Calu3 (cell line): ENCODE measurements at regions not wholly inside any gene's neighbourhood (a gene's known extent, or its start where the extent isn't known, plus 50 kb on each side); places are given as distances from the start of the nearest gene placed in this dataset.
"Not testable (repeated sequence)": the region's sequence is repeated elsewhere in the genome, so short reads cannot be mapped to it uniquely, and the experiment has no call there.

ENCODE experiments used
- BruUV-seq: library from RNA; stranded (reverse); fragments of 400-500 nt; replicated peaks from 2 replicates; lab custom pipeline; 2021; lab: Mats Ljungman, UMichigan
- CTCF ChIA-PET: fragments of 300-600 bp; sonication (Branson Sonifier 250); formaldehyde crosslinking; loops from one replicate; lab custom pipeline; 2022; ENCODE audit warnings: antibody characterized with exemption; lab: Charles Lee
- DNase-seq: peaks from one replicate; pipeline ENCODE4 v3.0.0; 2022
- H3K27ac Mint-ChIP-seq: one replicate; pipeline ENCODE4 v1.8.0; 2022; ENCODE audit warnings: mixed read lengths; ENCODE audit not compliant: unreplicated experiment
- H3K27me3 Mint-ChIP-seq: one replicate; pipeline ENCODE4 v1.8.0; 2022; ENCODE audit warnings: mixed read lengths; ENCODE audit not compliant: unreplicated experiment
- H3K36me3 Mint-ChIP-seq: one replicate; pipeline ENCODE4 v1.8.0; 2022; ENCODE audit warnings: mild to moderate bottlenecking, moderate library complexity, mixed read lengths; ENCODE audit not compliant: insufficient read depth, unreplicated experiment
- H3K4me1 Mint-ChIP-seq: one replicate; pipeline ENCODE4 v1.8.0; 2022; ENCODE audit warnings: mild to moderate bottlenecking, low read depth, mixed read lengths; ENCODE audit not compliant: unreplicated experiment
- H3K4me3 Mint-ChIP-seq: one replicate; pipeline ENCODE4 v1.8.0; 2022; ENCODE audit warnings: mild to moderate bottlenecking, low read depth, moderate library complexity, mixed read lengths; ENCODE audit not compliant: unreplicated experiment
- H3K9me3 Mint-ChIP-seq: one replicate; pipeline ENCODE4 v1.8.0; 2022; ENCODE audit warnings: low read depth, mixed read lengths; ENCODE audit not compliant: unreplicated experiment
- intact Hi-C: fragments of 100-400 bp; cut with micrococcal nuclease; formaldehyde crosslinking; loops from one replicate; pipeline ENCODE4 v1.10.0; 2022; ENCODE audit not compliant: unreplicated experiment
- TF ChIP-seq, protein P1 (sequence below): fragments of 200-600 bp; IDR thresholded peaks from one replicate; pipeline ENCODE4 v1.8.0; 2022; ENCODE audit warnings: antibody characterized with exemption; ENCODE audit not compliant: unreplicated experiment

DNA sequence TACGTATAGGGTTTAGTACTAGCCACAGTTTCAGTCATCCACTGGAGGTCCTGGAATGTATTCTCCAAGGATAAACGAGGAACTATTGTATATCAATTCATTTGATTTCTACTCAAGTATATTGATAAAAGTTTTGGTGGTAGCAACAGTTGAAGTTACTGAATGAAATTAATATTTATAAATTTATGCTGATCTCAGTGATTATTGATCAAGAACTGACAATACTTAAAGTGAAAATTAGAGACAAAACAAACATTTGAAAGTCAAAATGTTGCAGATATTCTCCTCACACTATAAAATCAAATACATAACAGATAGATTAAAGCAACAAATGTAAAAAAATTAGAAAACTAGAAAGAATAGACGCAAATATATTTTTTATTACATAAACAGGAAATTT is 150.9 kb upstream of the SLC35G4 start:
- DNase-seq = no peak
- H3K4me3 Mint-ChIP-seq = no peak overlapping the region
- intact Hi-C loops = no loop called here
- no TSS peak for BruUV-seq
- peaks cover 32% of the 10 kb centered on the region for H3K27me3 Mint-ChIP-seq
- H3K4me1 Mint-ChIP-seq = no peaks in the 10 kb centered on the region
- H3K36me3 Mint-ChIP-seq = no peaks in the 10 kb centered on the region
- H3K27ac Mint-ChIP-seq = no peak overlapping the region
- H3K9me3 Mint-ChIP-seq = no peaks in the 10 kb centered on the region
- TF ChIP-seq, protein P1, sequence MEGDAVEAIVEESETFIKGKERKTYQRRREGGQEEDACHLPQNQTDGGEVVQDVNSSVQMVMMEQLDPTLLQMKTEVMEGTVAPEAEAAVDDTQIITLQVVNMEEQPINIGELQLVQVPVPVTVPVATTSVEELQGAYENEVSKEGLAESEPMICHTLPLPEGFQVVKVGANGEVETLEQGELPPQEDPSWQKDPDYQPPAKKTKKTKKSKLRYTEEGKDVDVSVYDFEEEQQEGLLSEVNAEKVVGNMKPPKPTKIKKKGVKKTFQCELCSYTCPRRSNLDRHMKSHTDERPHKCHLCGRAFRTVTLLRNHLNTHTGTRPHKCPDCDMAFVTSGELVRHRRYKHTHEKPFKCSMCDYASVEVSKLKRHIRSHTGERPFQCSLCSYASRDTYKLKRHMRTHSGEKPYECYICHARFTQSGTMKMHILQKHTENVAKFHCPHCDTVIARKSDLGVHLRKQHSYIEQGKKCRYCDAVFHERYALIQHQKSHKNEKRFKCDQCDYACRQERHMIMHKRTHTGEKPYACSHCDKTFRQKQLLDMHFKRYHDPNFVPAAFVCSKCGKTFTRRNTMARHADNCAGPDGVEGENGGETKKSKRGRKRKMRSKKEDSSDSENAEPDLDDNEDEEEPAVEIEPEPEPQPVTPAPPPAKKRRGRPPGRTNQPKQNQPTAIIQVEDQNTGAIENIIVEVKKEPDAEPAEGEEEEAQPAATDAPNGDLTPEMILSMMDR = no peak
- CTCF ChIA-PET = no interaction called here

GRCh38 chr18:11457853-11458252 is 151.5 kb upstream of the SLC35G4 start:
- intact Hi-C loops, H3K27ac Mint-ChIP-seq, H3K4me3 Mint-ChIP-seq, BruUV-seq, H3K36me3 Mint-ChIP-seq, H3K4me1 Mint-ChIP-seq, DNase-seq, H3K9me3 Mint-ChIP-seq, CTCF ChIA-PET: not testable (repeated sequence)
- H3K27me3 Mint-ChIP-seq = peaks cover 36% of the 10 kb centered on the region

GRCh38 chr18:11454040-11454439 is 155.4 kb upstream of the SLC35G4 start:
- intact Hi-C loops = no loop called here
- DNase-seq = no peak
- Mint-ChIP-seq H3K9me3 (no peaks in the 10 kb centered on the region), H3K4me3 (no peak overlapping the region), H3K4me1 (no peaks in the 10 kb centered on the region), H3K27me3 (peaks cover 39% of the 10 kb centered on the region), H3K27ac (no peak overlapping the region), H3K36me3 (no peaks in the 10 kb centered on the region)
- no TSS peak for BruUV-seq
- CTCF ChIA-PET = no interaction called here
- TF ChIP-seq, protein P1 = no peak

- H3K4me3 Mint-ChIP-seq, H3K4me1 Mint-ChIP-seq, H3K9me3 Mint-ChIP-seq, DNase-seq, BruUV-seq, H3K36me3 Mint-ChIP-seq, intact Hi-C loops, CTCF ChIA-PET, H3K27ac Mint-ChIP-seq: not testable (repeated sequence)
- peaks cover 14% of the 10 kb centered on the region for H3K27me3 Mint-ChIP-seq
Measured at GRCh38 chr18:11444169-11444568, 165.2 kb upstream of the SLC35G4 start.

- H3K27ac Mint-ChIP-seq = no peak overlapping the region
- no peak for DNase-seq
- H3K4me3 Mint-ChIP-seq = no peak overlapping the region
- BruUV-seq = no TSS peak
- TF ChIP-seq, protein P1 = no peak
- H3K4me1 Mint-ChIP-seq = no peaks in the 10 kb centered on the region
- CTCF ChIA-PET = no interaction called here
- intact Hi-C loops = loop anchor here (10.0 kb wide), 1 partner anchor 118 kb away; no protein-coding TSS in a partner anchor
- H3K27me3 Mint-ChIP-seq = peaks cover 28% of the 10 kb centered on the region
- no peaks in the 10 kb centered on the region for H3K36me3 Mint-ChIP-seq
- H3K9me3 Mint-ChIP-seq = no peaks in the 10 kb centered on the region
Measured at GRCh38 chr18:11437046-11437445, 172.3 kb upstream of the SLC35G4 start.
